CD4-positive, alpha-beta T cell treated with Interleukin-2 at 100 ng/mL for 4 hours (primary cell): ENCODE measurements at regions not wholly inside any gene's neighbourhood (a gene's known extent, or its start where the extent isn't known, plus 50 kb on each side); places are given as distances from the start of the nearest gene placed in this dataset.

ENCODE experiments used
- DNase-seq: peaks from one replicate; pipeline ENCODE4 v3.0.0-alpha.2; 2020; ENCODE audit warnings: low spot score

DNA sequence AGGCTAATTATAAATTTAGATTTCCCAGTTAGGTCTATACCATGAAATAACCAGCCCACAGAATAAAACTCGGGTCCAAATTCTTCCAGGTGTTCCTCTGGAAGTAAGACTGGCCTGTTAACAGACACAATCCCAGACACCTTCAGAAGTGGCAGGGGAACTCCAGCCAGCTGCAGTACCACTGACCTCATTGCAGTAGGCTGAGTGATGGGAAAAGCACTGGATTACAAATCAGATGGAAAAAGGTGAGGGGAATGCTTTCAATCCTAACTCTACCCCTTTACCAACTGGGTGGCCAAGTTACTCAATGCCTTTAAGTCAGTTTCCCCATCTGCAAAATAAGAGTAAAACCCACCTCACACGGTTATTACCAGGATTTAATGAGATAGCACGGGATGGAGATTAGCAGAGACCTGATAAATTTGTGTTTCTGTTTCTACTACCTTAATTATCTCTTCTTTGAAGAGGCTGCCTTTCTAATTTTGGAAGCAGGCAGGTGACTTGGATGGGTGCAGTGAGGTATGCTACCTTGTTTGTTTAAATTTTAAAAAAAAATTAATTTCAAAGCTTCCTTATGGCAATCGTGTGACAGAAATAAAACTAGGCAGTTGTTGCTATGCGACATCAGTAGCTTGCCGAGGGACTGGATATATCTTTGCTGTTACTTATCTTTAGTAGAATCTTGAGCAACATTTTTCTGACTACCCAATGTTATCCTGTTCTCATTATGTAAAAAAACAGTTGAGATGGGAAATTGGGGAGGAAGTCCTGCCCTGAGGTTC lies 167.3 kb upstream of the GRIN2B start:
- DNase-seq, result no peak

GRCh38 chr12:14153803-14154202 lies 172.4 kb upstream of the GRIN2B start:
- DNase-seq, result no peak

- no peak for DNase-seq
These were observed 175.2 kb upstream of the GRIN2B start for GRCh38 chr12:14156606-14157005.

- no peak for DNase-seq
These were observed 175.8 kb upstream of the GRIN2B start for GRCh38 chr12:14157088-14157747.

DNA sequence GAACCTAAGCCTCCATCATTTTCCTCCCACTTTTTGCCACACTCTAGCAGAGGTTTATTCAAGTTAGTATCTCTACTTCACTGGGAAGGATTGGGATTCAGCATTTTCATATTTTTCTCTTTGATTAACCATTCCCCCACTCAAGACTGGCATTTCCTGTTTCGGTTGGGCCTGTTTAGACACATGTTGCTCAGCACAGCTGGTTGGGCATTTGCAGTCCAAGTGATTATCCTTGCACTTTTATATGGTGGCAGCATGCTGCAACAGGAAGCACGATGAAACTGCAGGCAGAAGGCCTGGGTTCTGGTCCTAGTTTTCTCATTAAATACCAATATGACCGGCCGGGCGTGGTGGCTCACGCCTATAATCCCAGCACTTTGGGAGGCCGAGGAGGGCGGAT lies 182.9 kb upstream of the GRIN2B start:
- no peak for DNase-seq

GRCh38 chr12:14167005-14167628 lies 185.7 kb upstream of the GRIN2B start:
- DNase-seq, result peak; percentile 59

GRCh38 chr12:14169281-14169680 lies 187.9 kb upstream of the GRIN2B start:
- no peak for DNase-seq

DNA sequence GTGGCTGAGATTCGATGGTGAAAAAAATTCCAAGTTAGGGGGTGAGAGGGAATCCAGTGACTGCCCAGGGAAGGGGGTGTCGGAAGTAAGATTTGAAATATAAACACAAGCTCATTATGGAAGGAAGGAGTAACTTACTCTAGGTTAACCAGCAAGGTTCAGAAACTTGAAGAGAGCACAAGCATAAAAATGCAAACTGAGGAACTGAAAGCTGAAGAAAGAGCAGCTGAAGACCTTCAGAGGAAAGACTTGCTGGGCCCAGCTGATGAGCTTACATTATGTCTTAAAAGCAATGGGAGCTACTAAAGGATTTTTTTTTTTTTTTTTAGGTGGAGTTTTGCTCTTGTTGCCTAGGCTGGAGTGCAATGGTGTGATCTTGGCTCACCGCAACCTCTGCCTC lies 189.7 kb upstream of the GRIN2B start:
- DNase-seq, result no peak

DNA sequence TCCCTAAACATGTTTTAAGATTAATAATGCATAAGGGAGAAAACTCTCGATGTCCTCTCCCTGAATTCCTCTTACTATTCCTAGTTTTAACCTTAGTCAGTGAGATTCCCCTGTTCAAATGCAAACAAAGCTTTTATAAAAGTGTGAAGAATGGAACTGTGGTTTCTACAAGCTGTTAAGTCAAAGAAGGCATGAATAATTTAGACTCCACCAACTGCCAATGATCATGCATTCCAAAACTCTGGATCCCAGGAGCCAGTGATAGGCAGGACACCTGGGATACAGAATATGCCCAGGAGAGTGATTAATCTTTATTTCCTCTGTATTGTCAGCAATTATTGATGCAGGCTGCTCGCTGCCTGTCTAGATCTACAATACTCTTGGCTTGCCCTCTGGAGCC lies 190.3 kb upstream of the ATF7IP start:
- no peak for DNase-seq

DNA sequence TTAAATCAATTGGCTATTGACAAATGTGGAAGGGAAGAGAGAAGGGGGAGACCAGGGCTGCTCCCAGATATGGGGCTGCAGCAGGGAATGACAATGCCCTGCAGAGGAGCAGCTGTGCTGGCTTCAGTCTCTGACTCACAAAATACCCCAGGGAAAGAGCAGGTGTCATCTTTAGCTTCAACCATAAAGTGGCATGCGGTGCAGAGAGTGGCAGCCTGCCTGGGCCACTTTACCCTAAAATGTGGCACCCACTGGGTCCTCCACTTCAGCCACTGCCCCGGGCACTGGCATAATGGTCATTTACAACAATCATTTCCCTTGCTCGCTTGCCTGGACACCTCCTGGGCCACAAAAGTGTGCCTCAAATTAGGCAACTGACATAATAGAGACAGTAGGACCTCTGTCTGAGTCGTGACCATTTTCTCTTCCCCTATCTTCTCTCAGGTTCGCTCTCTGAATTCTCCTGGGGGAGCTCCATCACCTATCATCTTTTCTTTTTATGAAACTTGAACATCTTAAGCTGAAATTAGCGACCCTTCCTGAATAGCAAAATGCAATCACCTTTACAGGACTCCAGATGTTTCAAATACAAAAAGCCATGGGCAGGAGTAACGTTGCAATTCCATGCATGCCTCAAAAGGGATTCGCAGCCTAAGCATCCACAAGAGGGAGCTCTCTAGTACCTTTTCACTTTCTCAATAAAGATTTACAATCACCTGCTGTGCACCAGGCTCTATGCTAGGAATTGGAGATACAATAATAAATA lies 179.9 kb upstream of the ATF7IP start:
- DNase-seq, result peak; percentile 47

DNA sequence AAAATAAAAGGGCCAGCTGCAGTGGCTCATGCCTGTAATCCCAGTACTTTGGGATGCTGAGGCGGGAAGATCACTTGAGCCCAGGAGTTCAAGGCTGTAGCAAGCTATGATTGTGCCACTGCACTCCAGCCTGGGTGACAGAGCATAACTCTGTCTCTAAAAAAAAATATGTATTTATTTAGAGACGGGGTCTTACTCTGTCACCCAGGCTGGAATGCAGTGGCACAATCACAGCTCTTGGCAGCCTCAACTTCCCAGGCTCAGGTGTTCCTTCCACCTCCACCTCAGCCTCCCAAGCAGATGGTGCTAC lies 179.3 kb upstream of the ATF7IP start:
- DNase-seq, result no peak

DNA sequence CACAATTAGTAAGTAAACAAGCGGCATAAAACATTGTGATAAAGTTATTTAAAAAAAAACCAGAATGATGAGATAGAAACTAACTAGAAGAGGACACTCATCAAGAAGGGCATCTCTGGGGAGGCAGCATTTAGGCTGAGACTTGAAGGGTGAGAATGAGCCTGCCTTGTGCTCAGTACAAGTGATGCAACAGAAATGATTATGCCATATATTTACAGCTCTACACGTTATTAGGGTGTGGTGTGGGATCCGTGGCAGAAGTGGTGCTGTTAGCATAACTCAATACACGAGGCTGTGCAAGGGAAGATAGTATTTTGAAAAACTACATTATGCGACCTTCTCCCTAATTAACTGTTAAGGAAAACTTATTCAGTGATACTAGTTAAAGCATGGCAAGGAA lies 178.5 kb upstream of the ATF7IP start:
- no peak for DNase-seq

DNA sequence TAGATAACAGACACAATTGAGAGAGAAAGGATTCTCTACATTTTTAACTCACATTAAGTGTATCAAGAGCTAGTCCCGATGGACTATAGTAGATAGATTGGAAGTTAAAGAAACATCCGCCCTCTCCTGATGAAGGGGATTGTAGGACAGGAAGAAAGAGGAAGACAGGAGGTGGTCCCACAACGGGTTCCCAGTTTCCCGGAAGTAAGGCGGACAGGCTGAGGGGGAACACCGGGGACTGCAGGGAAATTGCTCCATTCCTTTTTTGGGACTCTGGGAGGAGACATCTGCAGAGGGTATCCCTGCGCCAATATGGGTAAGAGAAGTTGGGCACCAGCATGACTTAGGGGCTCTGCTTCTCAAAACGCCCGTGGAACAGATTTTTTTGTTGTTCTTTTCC lies 177.5 kb upstream of the ATF7IP start:
- no peak for DNase-seq

- no peak for DNase-seq
These were observed 176.7 kb upstream of the ATF7IP start for GRCh38 chr12:14188744-14189143.

GRCh38 chr12:14190694-14191093 lies 174.8 kb upstream of the ATF7IP start:
- DNase-seq, result no peak

- DNase-seq, result no peak
These were observed 173.9 kb upstream of the ATF7IP start for GRCh38 chr12:14191612-14192011.

- no peak for DNase-seq
These were observed 171.8 kb upstream of the ATF7IP start for GRCh38 chr12:14193639-14194038.

- no peak for DNase-seq
These were observed 170.9 kb upstream of the ATF7IP start for GRCh38 chr12:14194572-14194971.

GRCh38 chr12:14199455-14200198 lies 165.9 kb upstream of the ATF7IP start:
- DNase-seq, result no peak

GRCh38 chr12:14200598-14200997 lies 164.9 kb upstream of the ATF7IP start:
- DNase-seq, result no peak

GRCh38 chr12:14201291-14201690 lies 164.2 kb upstream of the ATF7IP start:
- no peak for DNase-seq

GRCh38 chr12:14207905-14208551 lies 157.5 kb upstream of the ATF7IP start:
- DNase-seq, result no peak
